SK-N-SH treated with all-trans-retinoic acid at 6 μM for 48 hours (cell line): ENCODE measurements at regions not wholly inside any gene's neighbourhood (a gene's known extent, or its start where the extent isn't known, plus 50 kb on each side); places are given as distances from the start of the nearest gene placed in this dataset.

Source experiments
- ATAC-seq: fragments of 200-7000 bp; cut with Tn5 transposase; 3 replicates; pipeline ENCODE4 v1.9.1; 2020; ENCODE audit warnings: mild to moderate bottlenecking, moderate library complexity
- ARNTL ChIP-seq: fragments of 450-650 bp; formaldehyde crosslinking; IDR thresholded peaks from 2 replicates; pipeline ENCODE4 v1.5.0; 2020; ENCODE audit warnings: low read depth, mild to moderate bottlenecking, moderate library complexity, borderline replicate concordance
- BACH2 ChIP-seq: fragments of 250-450 bp; sonication (Bioruptor Pico); IDR thresholded peaks from 2 replicates; pipeline ENCODE4 v1.9.0; 2021; ENCODE audit warnings: mild to moderate bottlenecking, borderline replicate concordance
- CREB5 ChIP-seq: fragments of 250-450 bp; sonication (Bioruptor Pico); IDR thresholded peaks from 2 replicates; pipeline ENCODE4 v1.5.1; 2020; ENCODE audit warnings: low read depth, mild to moderate bottlenecking, moderate library complexity
- CSDC2 ChIP-seq: fragments of 250-450 bp; sonication (Bioruptor Pico); IDR thresholded peaks from 2 replicates; pipeline ENCODE4 v1.5.0; 2020; ENCODE audit warnings: mild to moderate bottlenecking, moderate library complexity
- CSRNP3 ChIP-seq: fragments of 250-450 bp; sonication (Bioruptor Pico); IDR thresholded peaks from 2 replicates; pipeline ENCODE4 v1.5.1; 2021; ENCODE audit warnings: mild to moderate bottlenecking, moderate library complexity
- GLIS3 ChIP-seq: fragments of 250-450 bp; sonication (Bioruptor Pico); IDR thresholded peaks from 2 replicates; pipeline ENCODE4 v1.5.0; 2020; ENCODE audit warnings: mild to moderate bottlenecking, moderate library complexity
- ISL1 ChIP-seq: fragments of 250-450 bp; sonication (Bioruptor Pico); IDR thresholded peaks from 2 replicates; pipeline ENCODE4 v2.1.2; 2022; ENCODE audit warnings: mild to moderate bottlenecking, moderate library complexity
- OSR1 ChIP-seq: fragments of 250-450 bp; sonication (Bioruptor Pico); IDR thresholded peaks from 2 replicates; pipeline ENCODE4 v1.8.0; 2022; ENCODE audit warnings: moderate library complexity, mild to moderate bottlenecking, inconsistent platforms
- PATZ1 ChIP-seq: fragments of 250-450 bp; sonication (Bioruptor Pico); IDR thresholded peaks from 2 replicates; pipeline ENCODE4 v1.8.0; 2020; ENCODE audit warnings: mild to moderate bottlenecking, moderate library complexity, borderline replicate concordance
- POU6F1 ChIP-seq: fragments of 250-450 bp; sonication (Bioruptor Pico); IDR thresholded peaks from 2 replicates; pipeline ENCODE4 v1.8.0; 2021; ENCODE audit warnings: low read depth, mild to moderate bottlenecking, moderate library complexity, borderline replicate concordance
- PPARA ChIP-seq: fragments of 250-450 bp; sonication (Bioruptor Pico); IDR thresholded peaks from 2 replicates; pipeline ENCODE4 v1.5.0; 2020; ENCODE audit warnings: mild to moderate bottlenecking, borderline replicate concordance
- SNAI2 ChIP-seq: fragments of 250-450 bp; sonication (Bioruptor Pico); IDR thresholded peaks from 2 replicates; pipeline ENCODE4 v1.5.0; 2020; ENCODE audit warnings: mild to moderate bottlenecking, moderate library complexity
- TCF4 ChIP-seq: fragments of 250-450 bp; sonication (Bioruptor Pico); IDR thresholded peaks from 2 replicates; pipeline ENCODE4 v1.8.0; 2021; ENCODE audit warnings: mild to moderate bottlenecking, moderate library complexity, borderline replicate concordance
- TOX ChIP-seq: fragments of 250-450 bp; sonication (Bioruptor Pico); IDR thresholded peaks from 2 replicates; pipeline ENCODE4 v1.8.0; 2021; ENCODE audit warnings: mild to moderate bottlenecking, moderate library complexity, borderline replicate concordance
- TSHZ2 ChIP-seq: fragments of 250-450 bp; sonication (Bioruptor Pico); IDR thresholded peaks from 2 replicates; pipeline ENCODE4 v1.5.0; 2020; ENCODE audit warnings: mild to moderate bottlenecking, moderate library complexity
- ZC3H10 ChIP-seq: fragments of 250-450 bp; sonication (Bioruptor Pico); IDR thresholded peaks from 2 replicates; pipeline ENCODE4 v1.5.1; 2021; ENCODE audit warnings: mild to moderate bottlenecking, moderate library complexity
- ZFP3 ChIP-seq: fragments of 250-450 bp; sonication (Bioruptor Pico); IDR thresholded peaks from 2 replicates; pipeline ENCODE4 v1.5.0; 2020; ENCODE audit warnings: mild to moderate bottlenecking, moderate library complexity
- ZFP30 ChIP-seq: fragments of 450-650 bp; formaldehyde crosslinking; IDR thresholded peaks from 2 replicates; pipeline ENCODE4 v1.5.0; 2022; ENCODE audit warnings: mild to moderate bottlenecking, moderate library complexity
- ZNF565 ChIP-seq: fragments of 450-650 bp; formaldehyde crosslinking; conservative IDR thresholded peaks from 2 replicates; pipeline ENCODE4 v1.5.0; 2020; ENCODE audit warnings: low read depth, mild to moderate bottlenecking, moderate library complexity
- ZNF70 ChIP-seq: fragments of 450-650 bp; formaldehyde crosslinking; IDR thresholded peaks from 2 replicates; pipeline ENCODE4 v1.5.0; 2020; ENCODE audit warnings: mild to moderate bottlenecking, moderate library complexity
- ZNF8 ChIP-seq: fragments of 450-650 bp; formaldehyde crosslinking; IDR thresholded peaks from 2 replicates; pipeline ENCODE4 v1.5.0; 2020; ENCODE audit warnings: mild to moderate bottlenecking, moderate library complexity

GRCh38 chr14:27546111-27546510 is 948.3 kb upstream of the NOVA1 start (continued):
- TF ChIP-seq CSDC2 (no peak), CSRNP3 (no peak), ZNF565 (no peak)
- TF ChIP-seq, all 23 proteins: peak for 0

- TF ChIP-seq ZFP30 (CRISPR knock-in tag): no peak
- no peak for TF ChIP-seq ZFP3 (CRISPR knock-in tag)
- no peak for TF ChIP-seq ZNF565
- TF ChIP-seq TSHZ2: no peak
- TF ChIP-seq BACH2: no peak
- no peak for TF ChIP-seq ISL1 (CRISPR knock-in tag)
- no peak for TF ChIP-seq CREB5
- TF ChIP-seq ZC3H10 (CRISPR knock-in tag): no peak
- TF ChIP-seq, all 23 proteins: peak for 0
- no peak for ATAC-seq
Measured at GRCh38 chr14:27553790-27554189, 956.0 kb upstream of the NOVA1 start.

- TF ChIP-seq ARNTL: no peak
- TF ChIP-seq ZFP3 (CRISPR knock-in tag): no peak
- no peak for TF ChIP-seq OSR1
- TF ChIP-seq SNAI2 (CRISPR knock-in tag): no peak
- TF ChIP-seq ZNF565: no peak
- TF ChIP-seq ZC3H10 (CRISPR knock-in tag): no peak
- TF ChIP-seq PATZ1 (CRISPR knock-in tag): no peak
- no peak for TF ChIP-seq BACH2
- no peak for TF ChIP-seq POU6F1 (CRISPR knock-in tag)
- no peak for TF ChIP-seq TCF4 (CRISPR knock-in tag)
- no peak for TF ChIP-seq ZFP30 (CRISPR knock-in tag)
- ATAC-seq: no peak
Measured at GRCh38 chr14:27557445-27557844, 959.6 kb upstream of the NOVA1 start.

GRCh38 chr14:27559848-27560247 is 962.0 kb upstream of the NOVA1 start:
- no peak for TF ChIP-seq CREB5
- TF ChIP-seq TOX (CRISPR knock-in tag): no peak
- no peak for TF ChIP-seq TCF4 (CRISPR knock-in tag)
- TF ChIP-seq ZFP3 (CRISPR knock-in tag): no peak
- TF ChIP-seq SNAI2 (CRISPR knock-in tag): no peak
- no peak for TF ChIP-seq PPARA (CRISPR knock-in tag)
- no peak for TF ChIP-seq ZC3H10 (CRISPR knock-in tag)
- no peak for TF ChIP-seq ZNF8 (CRISPR knock-in tag)
- no peak for TF ChIP-seq GLIS3 (CRISPR knock-in tag)
- TF ChIP-seq CSRNP3: no peak
- TF ChIP-seq BACH2: no peak
- TF ChIP-seq ZNF70 (CRISPR knock-in tag): no peak
- TF ChIP-seq OSR1: no peak
- no peak for TF ChIP-seq PATZ1 (CRISPR knock-in tag)
- ATAC-seq: no peak
